CD4-positive, alpha-beta memory T cell (primary cell): ENCODE measurements at regions not wholly inside any gene's neighbourhood (a gene's known extent, or its start where the extent isn't known, plus 50 kb on each side); places are given as distances from the start of the nearest gene placed in this dataset.

Source experiments
- CTCF ChIA-PET: fragments of 350-600 bp; sonication (Branson Sonifier 250); formaldehyde crosslinking; loops from one replicate; lab custom pipeline; 2021; ENCODE audit warnings: inconsistent platforms; ENCODE audit not compliant: partially characterized antibody; lab: Charles Lee
- POLR2A ChIA-PET: fragments of 350-600 bp; sonication (Branson Sonifier 250); formaldehyde crosslinking; loops from one replicate; lab custom pipeline; 2021; ENCODE audit not compliant: partially characterized antibody; lab: Charles Lee
- DNase-seq, 5 donors: peaks; one replicate each; pipeline versions ENCODE4 v3.0.0 to v3.0.0-alpha.2; 2020 to 2022; ENCODE audit warnings: mixed read lengths in 1 of 5
- H3K27ac ChIP-seq: one replicate; pipeline ENCODE4 v1.7.0; 2013; ENCODE audit warnings: low read depth, low read length
- H3K27me3 ChIP-seq: 2 replicates; pipeline ENCODE4 v1.7.0; 2013; ENCODE audit warnings: mild to moderate bottlenecking, low read length, moderate library complexity; ENCODE audit not compliant: insufficient read depth
- H3K36me3 ChIP-seq: 2 replicates; pipeline ENCODE4 v1.7.0; 2013; ENCODE audit warnings: mild to moderate bottlenecking, low read length, moderate library complexity; ENCODE audit not compliant: insufficient read depth
- H3K4me1 ChIP-seq: 2 replicates; pipeline ENCODE4 v1.7.0; 2013; ENCODE audit warnings: mild to moderate bottlenecking, low read length, moderate library complexity; ENCODE audit not compliant: insufficient read depth
- H3K4me3 ChIP-seq, 2 donors: one replicate each; pipeline ENCODE4 v1.7.0; 2013; ENCODE audit warnings: low read length in 2 of 2, mild to moderate bottlenecking in 1 of 2
- H3K9me3 ChIP-seq, 2 donors: one replicate each; pipeline ENCODE4 v1.7.0; 2013; ENCODE audit warnings: low read length in 2 of 2, control low read depth in 1 of 2; ENCODE audit not compliant: control insufficient read depth in 1 of 2
- H3K27ac Mint-ChIP-seq, 7 donors: one replicate each; pipeline ENCODE4 v1.8.0; 2020 to 2021; ENCODE audit warnings: mixed read lengths in 7 of 7, mild to moderate bottlenecking in 6 of 7, inconsistent platforms in 3 of 7, moderate library complexity in 3 of 7
- H3K27me3 Mint-ChIP-seq, 2 donors: one replicate each; pipeline ENCODE4 v1.8.0; 2020 to 2021; ENCODE audit warnings: mixed read lengths in 2 of 2
- H3K36me3 Mint-ChIP-seq, 2 donors: one replicate each; pipeline ENCODE4 v1.8.0; 2020 to 2021; ENCODE audit warnings: mixed read lengths in 2 of 2, inconsistent platforms in 1 of 2, mild to moderate bottlenecking in 1 of 2
- H3K4me1 Mint-ChIP-seq, 4 donors: one replicate each; pipeline ENCODE4 v1.8.0; 2020 to 2021; ENCODE audit warnings: mixed read lengths in 4 of 4, mild to moderate bottlenecking in 1 of 4
- H3K4me3 Mint-ChIP-seq, 8 donors: one replicate each; pipeline ENCODE4 v1.8.0; 2020 to 2021; ENCODE audit warnings: mixed read lengths in 8 of 8, mild to moderate bottlenecking in 7 of 8, moderate library complexity in 6 of 8, inconsistent platforms in 3 of 8
- H3K9me3 Mint-ChIP-seq, 8 donors: one replicate each; pipeline ENCODE4 v1.8.0; 2020 to 2021; ENCODE audit warnings: mixed read lengths in 8 of 8, mild to moderate bottlenecking in 5 of 8, inconsistent platforms in 3 of 8, moderate library complexity in 1 of 8
- intact Hi-C: fragments of 100-400 bp; cut with micrococcal nuclease; formaldehyde crosslinking; loops from one replicate; pipeline ENCODE4 v1.15.1; 2023

DNA sequence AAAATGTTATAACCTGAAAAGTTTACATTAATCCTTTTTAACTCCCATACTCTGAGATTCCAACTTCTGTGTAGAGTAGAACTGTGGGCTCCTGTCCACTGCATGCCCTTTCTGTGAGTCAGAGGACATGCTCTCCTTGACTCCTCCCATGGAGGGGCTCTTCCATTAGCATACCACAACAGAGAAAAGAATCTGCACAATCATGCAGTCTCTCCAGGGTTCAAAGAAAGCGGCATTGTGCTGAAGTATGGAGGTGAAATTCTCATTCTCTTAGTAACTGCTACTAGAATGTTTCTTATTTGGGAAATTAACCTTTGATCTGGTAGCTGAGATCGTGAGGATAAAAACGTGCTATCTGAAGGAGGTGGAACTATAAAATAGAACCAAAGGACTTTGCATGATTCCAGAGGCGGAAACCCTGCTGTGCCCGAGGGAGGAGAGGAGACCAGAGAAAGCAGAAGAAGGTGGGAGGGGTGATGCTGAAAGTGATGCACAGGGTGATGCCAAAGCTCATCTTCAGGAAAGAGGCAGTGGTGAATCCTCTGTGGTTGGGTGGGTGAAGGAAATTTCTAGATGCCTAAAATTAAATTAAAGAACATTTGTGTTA, 202.2 kb upstream of the PCSK2 start:
- H3K36me3 ChIP-seq = no peaks in the 10 kb centered on the region
- H3K4me3 ChIP-seq = no peak overlapping the region
- Mint-ChIP-seq H3K4me1 (no peaks in the 10 kb centered on the region), H3K4me3 (no peak overlapping the region), H3K27me3 (peaks cover 0 to 2% of the 10 kb centered on the region in 2 donors), H3K9me3 (peaks cover 7 to 32% (median 19%) of the 10 kb centered on the region in 8 donors), H3K27ac (no peak overlapping the region), H3K36me3 (no peaks in the 10 kb centered on the region)
- POLR2A ChIA-PET = no interaction called here
- peaks cover 0 to 5% of the 10 kb centered on the region in 2 donors for H3K9me3 ChIP-seq
- H3K4me1 ChIP-seq = no peaks in the 10 kb centered on the region
- CTCF ChIA-PET = no interaction called here
- intact Hi-C loops = no loop called here
- no peak for DNase-seq
- no peaks in the 10 kb centered on the region for H3K27me3 ChIP-seq
- no peak overlapping the region for H3K27ac ChIP-seq

GRCh38 chr20:17026346-17026745, 200.5 kb upstream of the PCSK2 start:
- DNase-seq = no peak
- H3K27me3 ChIP-seq = no peaks in the 10 kb centered on the region
- no peaks in the 10 kb centered on the region for H3K4me1 ChIP-seq
- no peak overlapping the region for H3K27ac ChIP-seq
- ChIA-PET POLR2A (no interaction called here), CTCF (no interaction called here)
- intact Hi-C loops = no loop called here
- H3K4me1 Mint-ChIP-seq = no peaks in the 10 kb centered on the region
- H3K36me3 Mint-ChIP-seq = no peaks in the 10 kb centered on the region
- no peaks in the 10 kb centered on the region for H3K36me3 ChIP-seq
- H3K4me3 Mint-ChIP-seq = no peak overlapping the region
- no peak overlapping the region for H3K4me3 ChIP-seq
- peaks cover 0 to 2% of the 10 kb centered on the region in 2 donors for H3K27me3 Mint-ChIP-seq
- H3K9me3 Mint-ChIP-seq = peaks cover 9 to 31% (median 14%) of the 10 kb centered on the region in 8 donors
- H3K27ac Mint-ChIP-seq = peak overlapping the region in 1 of 7 donors; percentile 38
- H3K9me3 ChIP-seq = peaks cover 0 to 5% of the 10 kb centered on the region in 2 donors

DNA sequence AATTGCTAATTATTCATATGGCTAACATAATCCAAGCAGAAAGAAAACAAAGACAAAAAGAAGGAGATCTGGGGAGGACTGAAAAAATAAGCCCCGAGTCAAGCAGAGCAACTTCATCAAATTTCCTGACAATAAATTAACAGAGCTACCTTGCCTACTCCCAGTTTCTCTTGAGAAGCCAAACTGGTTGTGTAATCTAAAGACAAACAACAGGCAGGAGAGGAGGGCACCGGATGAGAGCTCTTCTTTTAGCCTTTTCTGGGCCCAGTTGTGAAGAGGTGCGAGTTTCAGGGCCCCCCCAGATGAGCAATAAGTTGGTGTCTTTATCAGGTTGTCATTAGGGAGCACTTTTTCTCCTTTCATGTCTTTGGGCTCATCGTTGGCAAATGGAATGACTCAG, 197.1 kb upstream of the PCSK2 start:
- H3K27me3 ChIP-seq = no peaks in the 10 kb centered on the region
- no peak overlapping the region for H3K4me3 ChIP-seq
- intact Hi-C loops = no loop called here
- no peaks in the 10 kb centered on the region for H3K36me3 Mint-ChIP-seq
- DNase-seq = no peak
- no peaks in the 10 kb centered on the region for H3K4me1 Mint-ChIP-seq
- ChIA-PET CTCF (no interaction called here), POLR2A (no interaction called here)
- no peaks in the 10 kb centered on the region for H3K36me3 ChIP-seq
- no peak overlapping the region for H3K27ac Mint-ChIP-seq
- no peak overlapping the region for H3K4me3 Mint-ChIP-seq
- no peak overlapping the region for H3K27ac ChIP-seq
- peaks cover 0 to under 1% of the 10 kb centered on the region in 2 donors for H3K27me3 Mint-ChIP-seq
- peaks cover 0 to 5% of the 10 kb centered on the region in 2 donors for H3K9me3 ChIP-seq
- no peaks in the 10 kb centered on the region for H3K4me1 ChIP-seq
- H3K9me3 Mint-ChIP-seq = peaks cover 9 to 31% (median 14%) of the 10 kb centered on the region in 8 donors

- no peak overlapping the region for H3K27ac ChIP-seq
- no peak overlapping the region for H3K4me3 ChIP-seq
- no peaks in the 10 kb centered on the region for H3K4me1 ChIP-seq
- no peak for DNase-seq
- H3K4me1 Mint-ChIP-seq = no peaks in the 10 kb centered on the region
- H3K27me3 ChIP-seq = no peaks in the 10 kb centered on the region
- intact Hi-C loops = no loop called here
- POLR2A ChIA-PET = no interaction called here
- CTCF ChIA-PET = no interaction called here
- no peak overlapping the region for H3K27ac Mint-ChIP-seq
- no peaks in the 10 kb centered on the region for H3K36me3 Mint-ChIP-seq
- H3K36me3 ChIP-seq = no peaks in the 10 kb centered on the region
- H3K9me3 Mint-ChIP-seq = peaks cover 0 to 4% (median 0%) of the 10 kb centered on the region in 8 donors
- H3K4me3 Mint-ChIP-seq = no peak overlapping the region
- H3K9me3 ChIP-seq = no peaks in the 10 kb centered on the region
- no peaks in the 10 kb centered on the region for H3K27me3 Mint-ChIP-seq
These were observed 190.3 kb upstream of the PCSK2 start for GRCh38 chr20:17036541-17036940.

- no peak overlapping the region for H3K27ac Mint-ChIP-seq
- no peaks in the 10 kb centered on the region for H3K9me3 ChIP-seq
- ChIA-PET CTCF (no interaction called here), POLR2A (no interaction called here)
- DNase-seq = no peak
- no peaks in the 10 kb centered on the region for H3K4me1 Mint-ChIP-seq
- intact Hi-C loops = no loop called here
- no peaks in the 10 kb centered on the region for H3K27me3 Mint-ChIP-seq
- H3K27me3 ChIP-seq = no peaks in the 10 kb centered on the region
- H3K36me3 ChIP-seq = no peaks in the 10 kb centered on the region
- peaks cover 0 to 2% (median 0%) of the 10 kb centered on the region in 8 donors for H3K9me3 Mint-ChIP-seq
- no peaks in the 10 kb centered on the region for H3K4me1 ChIP-seq
- H3K36me3 Mint-ChIP-seq = no peaks in the 10 kb centered on the region
- no peak overlapping the region for H3K27ac ChIP-seq
- H3K4me3 ChIP-seq = no peak overlapping the region
- H3K4me3 Mint-ChIP-seq = no peak overlapping the region
These were observed 184.7 kb upstream of the PCSK2 start for GRCh38 chr20:17042122-17042521.

- Histone ChIP-seq H3K9me3 (no peaks in the 10 kb centered on the region), H3K4me1 (no peaks in the 10 kb centered on the region), H3K27me3 (no peaks in the 10 kb centered on the region), H3K27ac (no peak overlapping the region), H3K36me3 (no peaks in the 10 kb centered on the region), H3K4me3 (no peak overlapping the region)
- Mint-ChIP-seq H3K36me3 (no peaks in the 10 kb centered on the region), H3K4me1 (no peaks in the 10 kb centered on the region), H3K4me3 (no peak overlapping the region), H3K27me3 (no peaks in the 10 kb centered on the region), H3K9me3 (peaks cover 0 to 6% (median 2%) of the 10 kb centered on the region in 8 donors), H3K27ac (no peak overlapping the region)
- no peak for DNase-seq
- ChIA-PET CTCF (no interaction called here), POLR2A (no interaction called here)
- intact Hi-C loops = no loop called here
These were observed 183.5 kb upstream of the PCSK2 start for GRCh38 chr20:17043323-17043722.

- H3K4me1 ChIP-seq = no peaks in the 10 kb centered on the region
- ChIA-PET CTCF (no interaction called here), POLR2A (no interaction called here)
- Mint-ChIP-seq H3K9me3 (peaks cover 0 to 10% (median 2%) of the 10 kb centered on the region in 8 donors), H3K4me1 (no peaks in the 10 kb centered on the region), H3K4me3 (no peak overlapping the region), H3K27me3 (no peaks in the 10 kb centered on the region), H3K36me3 (no peaks in the 10 kb centered on the region), H3K27ac (no peak overlapping the region)
- H3K4me3 ChIP-seq = no peak overlapping the region
- intact Hi-C loops = no loop called here
- H3K27me3 ChIP-seq = no peaks in the 10 kb centered on the region
- H3K9me3 ChIP-seq = no peaks in the 10 kb centered on the region
- H3K36me3 ChIP-seq = no peaks in the 10 kb centered on the region
- H3K27ac ChIP-seq = no peak overlapping the region
- no peak for DNase-seq
These were observed 181.9 kb upstream of the PCSK2 start for GRCh38 chr20:17044891-17045290.
